Progenitor cell of endocrine pancreas (in vitro differentiated cells): ENCODE measurements at regions not wholly inside any gene's neighbourhood (a gene's known extent, or its start where the extent isn't known, plus 50 kb on each side); places are given as distances from the start of the nearest gene placed in this dataset.

Experiments
- DNase-seq: peaks from one replicate; pipeline ENCODE4 v3.0.0; 2021; ENCODE audit warnings: low spot score; ENCODE audit not compliant: unreplicated experiment
- H3K27ac Mint-ChIP-seq: 2 replicates; pipeline ENCODE4 v1.8.0; 2021; ENCODE audit warnings: mild to moderate bottlenecking, moderate library complexity, mixed read lengths
- H3K27me3 Mint-ChIP-seq: 2 replicates; pipeline ENCODE4 v1.8.0; 2021; ENCODE audit warnings: mixed read lengths
- H3K36me3 Mint-ChIP-seq: 2 replicates; pipeline ENCODE4 v1.8.0; 2022; ENCODE audit warnings: mixed read lengths; ENCODE audit not compliant: insufficient read depth
- H3K4me1 Mint-ChIP-seq: 2 replicates; pipeline ENCODE4 v1.8.0; 2021; ENCODE audit warnings: low read depth, mixed read lengths
- H3K4me3 Mint-ChIP-seq: 2 replicates; pipeline ENCODE4 v1.8.0; 2021; ENCODE audit warnings: low read depth, mild to moderate bottlenecking, moderate library complexity, mixed read lengths
- H3K9me3 Mint-ChIP-seq: 2 replicates; pipeline ENCODE4 v1.8.0; 2021; ENCODE audit warnings: low read depth, mixed read lengths
- CTCF ChIP-seq: fragments of 200-600 bp; sonication (generic); IDR thresholded peaks from one replicate; pipeline ENCODE4 v1.5.0; 2021; ENCODE audit warnings: antibody characterized with exemption, mild to moderate bottlenecking; ENCODE audit not compliant: unreplicated experiment

- H3K36me3 Mint-ChIP-seq: no peaks in the 10 kb centered on the region
Measured at GRCh38 chr14:97293659-97294058, 496.5 kb downstream of the VRK1 start.

GRCh38 chr14:97295108-97295710, 498.0 kb downstream of the VRK1 start:
- Mint-ChIP-seq H3K9me3 (no peaks in the 10 kb centered on the region), H3K27ac (no peak overlapping the region), H3K4me1 (no peaks in the 10 kb centered on the region), H3K27me3 (peaks cover 34% of the 10 kb centered on the region), H3K4me3 (no peak overlapping the region), H3K36me3 (no peaks in the 10 kb centered on the region)
- no peak for DNase-seq
- no peak for TF ChIP-seq CTCF

More at GRCh38 chr14:97293659-97294058, 496.5 kb downstream of the VRK1 start:
- no peaks in the 10 kb centered on the region for H3K9me3 Mint-ChIP-seq
- H3K27me3 Mint-ChIP-seq: peaks cover 36% of the 10 kb centered on the region
- TF ChIP-seq CTCF: no peak
- no peaks in the 10 kb centered on the region for H3K4me1 Mint-ChIP-seq
- DNase-seq: no peak
- H3K27ac Mint-ChIP-seq: no peak overlapping the region
- no peak overlapping the region for H3K4me3 Mint-ChIP-seq

- Mint-ChIP-seq H3K4me3 (no peak overlapping the region), H3K9me3 (no peaks in the 10 kb centered on the region), H3K27me3 (peaks cover 37% of the 10 kb centered on the region), H3K4me1 (no peaks in the 10 kb centered on the region), H3K36me3 (no peaks in the 10 kb centered on the region), H3K27ac (no peak overlapping the region)
- no peak for TF ChIP-seq CTCF
- DNase-seq: no peak
Measured at GRCh38 chr14:97296176-97296575, 499.0 kb downstream of the VRK1 start.

GRCh38 chr14:97297100-97297499, 499.9 kb downstream of the VRK1 start:
- Mint-ChIP-seq H3K36me3 (no peaks in the 10 kb centered on the region), H3K9me3 (no peaks in the 10 kb centered on the region), H3K4me1 (no peaks in the 10 kb centered on the region), H3K4me3 (no peak overlapping the region), H3K27ac (no peak overlapping the region), H3K27me3 (peaks cover 33% of the 10 kb centered on the region)
- TF ChIP-seq CTCF: no peak
- no peak for DNase-seq

GRCh38 chr14:97298331-97298730, 501.1 kb downstream of the VRK1 start:
- Mint-ChIP-seq H3K4me3 (no peak overlapping the region), H3K4me1 (no peaks in the 10 kb centered on the region), H3K27me3 (peaks cover 24% of the 10 kb centered on the region), H3K9me3 (no peaks in the 10 kb centered on the region), H3K27ac (no peak overlapping the region), H3K36me3 (no peaks in the 10 kb centered on the region)
- no peak for DNase-seq
- TF ChIP-seq CTCF: peak; percentile 36
